GM12874 (cell line): ENCODE measurements at regions not wholly inside any gene's neighbourhood (a gene's known extent, or its start where the extent isn't known, plus 50 kb on each side); places are given as distances from the start of the nearest gene placed in this dataset.

ENCODE experiments used
- CTCF ChIP-seq: IDR thresholded peaks from 2 replicates; pipeline ENCODE4 v1.5.1; 2011; ENCODE audit warnings: low read depth, mild to moderate bottlenecking, control low read depth, low read length, moderate library complexity; ENCODE audit not compliant: insufficient read depth

GRCh38 chr10:3875842-3876235 is 90.8 kb upstream of the KLF6 start:
- no peak for TF ChIP-seq CTCF

DNA sequence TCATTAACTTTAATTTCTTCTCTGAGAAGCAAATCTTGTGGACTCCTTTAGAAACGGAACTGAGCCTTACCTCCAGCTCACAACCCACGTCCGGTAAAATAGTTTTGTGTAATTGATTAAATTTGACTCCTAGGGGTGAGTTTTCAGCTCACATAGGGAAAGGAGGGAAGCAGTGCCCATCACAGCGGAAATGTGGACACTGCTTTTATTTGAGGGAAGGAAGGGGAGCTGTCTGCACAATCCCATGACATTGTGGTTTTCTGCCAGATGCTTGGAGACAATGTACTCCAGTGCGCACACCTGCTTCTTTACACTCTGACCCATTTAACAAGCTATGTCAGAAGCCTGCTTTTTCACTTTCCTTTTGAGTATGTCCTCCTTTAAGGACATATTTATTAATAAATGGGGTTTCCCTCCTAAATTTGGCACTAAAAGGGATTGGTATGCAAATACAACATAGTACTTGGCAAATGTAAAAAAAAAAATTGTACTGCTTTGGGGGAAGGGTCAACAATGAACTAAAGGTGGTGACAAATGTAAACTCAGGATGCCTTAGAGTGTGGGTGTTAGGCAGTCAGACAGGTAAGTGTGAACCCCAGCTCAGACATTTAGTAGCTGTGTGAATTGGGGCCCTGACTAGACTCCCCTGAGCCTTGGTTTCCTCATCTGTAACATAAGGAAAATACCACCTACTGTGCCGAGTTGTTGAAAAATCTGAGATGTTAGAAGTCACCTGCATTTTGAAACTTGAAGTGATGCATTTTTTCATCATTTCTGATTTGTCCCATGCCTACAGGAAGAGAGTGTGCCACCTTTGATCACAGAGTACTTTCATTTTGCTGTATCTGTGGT is 90.2 kb upstream of the KLF6 start:
- no peak for TF ChIP-seq CTCF

DNA sequence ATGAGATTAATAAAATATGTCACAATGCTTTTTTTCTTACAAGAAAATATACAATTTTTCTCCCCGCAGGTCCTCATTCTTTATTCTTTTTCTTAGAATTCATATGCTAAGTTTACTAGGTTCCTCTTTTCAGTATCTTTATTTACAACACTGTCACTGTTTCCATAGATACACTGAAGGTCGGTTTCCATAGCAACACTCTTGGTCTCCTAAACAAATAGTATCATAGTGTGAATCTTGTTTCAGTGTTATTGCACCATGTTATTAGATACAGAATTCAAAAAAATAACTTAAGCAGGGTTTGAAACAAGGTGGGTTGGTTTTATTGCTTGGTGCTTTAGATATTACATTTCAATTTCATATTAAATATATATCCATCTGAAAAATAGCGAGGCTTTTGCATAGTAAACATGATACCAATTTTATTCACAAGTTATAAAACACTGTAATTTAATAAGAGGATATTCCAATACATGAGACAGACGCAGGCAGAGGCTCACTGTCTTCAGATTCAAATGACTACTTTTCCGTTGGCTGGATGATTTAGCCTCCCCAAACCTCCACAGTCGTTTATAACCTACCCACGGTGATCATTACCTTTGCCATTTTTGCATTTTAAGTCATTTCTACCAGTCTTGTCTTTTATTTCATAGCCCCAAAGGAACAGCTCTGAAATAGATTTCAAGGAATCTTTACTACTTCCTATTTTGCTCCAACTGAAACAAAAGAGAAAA is 88.9 kb upstream of the KLF6 start:
- TF ChIP-seq CTCF, result no peak

DNA sequence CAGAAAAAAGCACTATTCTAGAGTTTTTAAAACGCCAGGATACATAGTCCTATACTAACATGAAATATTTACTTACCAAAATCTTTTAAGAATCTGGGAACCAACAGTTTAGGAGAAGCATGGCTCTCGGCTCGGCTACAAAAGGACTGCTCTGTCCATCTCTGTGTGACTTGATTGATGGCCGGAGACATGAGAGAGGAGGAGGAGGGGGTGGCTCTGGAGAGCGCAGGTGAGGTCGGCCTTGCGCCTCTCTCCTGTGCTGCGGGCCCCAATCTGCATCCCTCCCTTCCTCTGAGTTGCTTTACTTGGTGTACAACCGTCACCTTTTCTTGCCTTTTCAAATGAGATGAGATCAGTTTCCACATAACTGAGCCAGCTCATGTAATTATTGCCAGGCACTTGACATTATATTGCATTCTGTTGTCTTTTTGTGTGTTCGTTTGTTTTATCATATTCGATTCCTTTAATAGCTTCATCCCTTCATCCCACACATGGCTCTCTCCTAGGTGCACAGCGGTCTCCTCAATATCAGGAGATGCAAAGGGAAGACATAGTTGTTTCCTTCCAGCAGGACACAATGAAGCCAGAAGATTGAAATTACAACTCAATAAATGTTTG is 87.8 kb upstream of the KLF6 start:
- no peak for TF ChIP-seq CTCF

DNA sequence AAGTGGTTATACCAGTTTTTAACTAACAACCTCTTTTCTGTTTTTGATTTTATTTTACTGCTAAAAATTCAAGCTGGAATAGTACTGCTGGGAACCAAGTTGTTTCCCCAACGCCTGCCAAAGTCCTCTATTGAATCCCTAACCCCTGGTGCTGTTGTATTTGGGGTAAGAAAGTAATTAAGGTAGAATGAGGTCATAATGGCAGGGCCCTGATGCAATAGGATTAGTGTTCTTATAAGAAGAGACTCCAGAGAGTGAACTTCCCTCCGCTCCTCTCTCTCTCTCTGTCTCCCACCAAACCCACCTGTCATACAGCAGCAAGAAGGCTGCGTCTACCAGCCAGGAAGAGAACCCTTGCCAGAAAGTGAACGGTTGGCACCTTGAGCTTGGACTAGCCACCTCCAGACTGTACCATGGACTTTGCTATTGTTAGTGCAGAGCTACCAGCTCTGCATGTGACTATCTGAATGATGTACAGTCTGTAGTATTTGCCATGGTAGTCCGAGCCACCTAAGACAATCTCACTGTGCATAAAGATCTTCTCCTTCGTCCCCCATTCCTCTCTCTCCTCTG is 86.5 kb upstream of the KLF6 start:
- no peak for TF ChIP-seq CTCF

DNA sequence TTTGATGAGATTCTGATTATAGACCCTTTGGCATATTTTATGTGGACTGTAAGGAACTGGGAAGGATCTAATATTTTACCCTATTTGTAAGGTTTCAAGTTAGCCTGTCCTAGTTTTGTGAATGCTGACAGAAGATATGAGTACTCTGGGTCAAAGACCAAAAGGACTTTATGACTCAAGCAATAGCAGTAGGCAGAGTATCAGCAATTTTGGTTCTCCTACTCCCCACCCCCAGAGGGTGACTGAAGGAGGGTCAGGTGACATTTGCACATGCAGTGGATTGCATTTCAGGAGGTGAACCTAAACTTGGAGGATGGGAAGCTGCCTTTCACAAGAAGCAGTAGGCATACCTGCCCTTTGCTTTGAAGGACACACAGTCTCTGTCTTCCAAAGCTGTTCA is 84.0 kb upstream of the KLF6 start:
- no peak for TF ChIP-seq CTCF

GRCh38 chr10:3868271-3868664 is 83.3 kb upstream of the KLF6 start:
- TF ChIP-seq CTCF, result no peak
